Gastrocnemius medialis (tissue), 4 donors: ENCODE measurements at regions not wholly inside any gene's neighbourhood (a gene's known extent, or its start where the extent isn't known, plus 50 kb on each side); places are given as distances from the start of the nearest gene placed in this dataset.
A peak's percentile ranks its signal among the peaks of the same experiment; 100 is the strongest.

Experiments used
- ATAC-seq, 2 donors: fragments of 150-250 bp; one replicate each; pipeline ENCODE4 v1.9.1; 2016
- DNase-seq, 2 donors: peaks; one replicate each; pipeline ENCODE4 v3.0.0-alpha.2; 2019
- H3K27ac ChIP-seq, 4 donors: fragments of 200-600 bp; sonication (generic); 1 replicate in 1 of 4; 2 replicates in 3 of 4; pipeline ENCODE4 v1.5.1; 2016 to 2018; ENCODE audit warnings: mild to moderate bottlenecking in 2 of 4, moderate library complexity in 1 of 4
- H3K27me3 ChIP-seq, 3 donors: fragments of 200-600 bp; sonication (generic) in 2 of 3; 1 replicate in 1 of 3; 2 replicates in 2 of 3; pipeline versions ENCODE4 v1.5.1 to v1.6.0; 2016 to 2019; ENCODE audit warnings: mild to moderate bottlenecking in 1 of 3, moderate library complexity in 1 of 3
- H3K36me3 ChIP-seq, 2 donors: fragments of 200-600 bp; sonication (generic) in 1 of 2; one replicate each; pipeline ENCODE4 v1.5.1; 2017 to 2018
- H3K4me1 ChIP-seq, 2 donors: fragments of 200-600 bp; sonication (generic) in 1 of 2; one replicate each; pipeline ENCODE4 v1.5.1; 2016 to 2017; ENCODE audit warnings: mild to moderate bottlenecking in 2 of 2
- H3K4me3 ChIP-seq, 4 donors: fragments of 200-600 bp; sonication (generic) in 3 of 4; 1 replicate in 1 of 4; 2 replicates in 3 of 4; pipeline ENCODE4 v1.5.1; 2016 to 2019; ENCODE audit warnings: mild to moderate bottlenecking in 2 of 4
- H3K9me3 ChIP-seq, 3 donors: fragments of 200-600 bp; sonication (generic) in 2 of 3; 1 replicate in 1 of 3; 2 replicates in 2 of 3; pipeline ENCODE4 v1.5.1; 2016 to 2019
- POLR2A ChIP-seq, 2 donors: fragments of 450-650 bp; IDR thresholded peaks; one replicate each; pipeline ENCODE4 v1.6.1; 2017; ENCODE audit warnings: antibody characterized with exemption in 2 of 2, mild to moderate bottlenecking in 2 of 2, moderate library complexity in 2 of 2
- in situ Hi-C, 4 donors: fragments of 200-750 bp; cut with MboI; loops; one replicate each; pipeline versions ENCODE4 v1.15.0 to v1.8.0; 2017; ENCODE audit warnings: low sequenced_read_pairs in 4 of 4
- intact Hi-C: fragments of 100-400 bp; cut with DNase I; formaldehyde crosslinking; loops from one replicate; pipeline ENCODE4 v1.15.1; 2023; ENCODE audit warnings: low total_unique reads
- TF ChIP-seq, protein P1 (sequence below), 5 experiments: fragments of 450-650 bp in 3 of 5; fragments of 200-600 bp in 2 of 5; sonication (generic) in 2 of 5; IDR thresholded peaks in 4 of 5; conservative IDR thresholded peaks in 1 of 5; 1 replicate in 4 of 5; 2 replicates in 1 of 5; pipeline ENCODE4 v1.5.1; 2016 to 2019; ENCODE audit warnings: antibody characterized with exemption in 5 of 5, mild to moderate bottlenecking in 3 of 5, moderate library complexity in 3 of 5

GRCh38 chr11:16613262-16613511, 125.3 kb upstream of the C11orf58 start:
- H3K9me3 ChIP-seq = no peaks in the 10 kb centered on the region
- no peak for DNase-seq
- H3K27ac ChIP-seq = peak overlapping the region in 1 of 4 donors; percentile 50
- peak; percentile 16 to 17 for ATAC-seq
- intact Hi-C loops = loop anchor here (1.0 to 10.0 kb wide), 5 partner anchors 672 to 961 kb away; no protein-coding TSS in a partner anchor
- H3K27me3 ChIP-seq = peaks cover 0 to 10% (median 4%) of the 10 kb centered on the region in 3 donors
- TF ChIP-seq, protein P1, sequence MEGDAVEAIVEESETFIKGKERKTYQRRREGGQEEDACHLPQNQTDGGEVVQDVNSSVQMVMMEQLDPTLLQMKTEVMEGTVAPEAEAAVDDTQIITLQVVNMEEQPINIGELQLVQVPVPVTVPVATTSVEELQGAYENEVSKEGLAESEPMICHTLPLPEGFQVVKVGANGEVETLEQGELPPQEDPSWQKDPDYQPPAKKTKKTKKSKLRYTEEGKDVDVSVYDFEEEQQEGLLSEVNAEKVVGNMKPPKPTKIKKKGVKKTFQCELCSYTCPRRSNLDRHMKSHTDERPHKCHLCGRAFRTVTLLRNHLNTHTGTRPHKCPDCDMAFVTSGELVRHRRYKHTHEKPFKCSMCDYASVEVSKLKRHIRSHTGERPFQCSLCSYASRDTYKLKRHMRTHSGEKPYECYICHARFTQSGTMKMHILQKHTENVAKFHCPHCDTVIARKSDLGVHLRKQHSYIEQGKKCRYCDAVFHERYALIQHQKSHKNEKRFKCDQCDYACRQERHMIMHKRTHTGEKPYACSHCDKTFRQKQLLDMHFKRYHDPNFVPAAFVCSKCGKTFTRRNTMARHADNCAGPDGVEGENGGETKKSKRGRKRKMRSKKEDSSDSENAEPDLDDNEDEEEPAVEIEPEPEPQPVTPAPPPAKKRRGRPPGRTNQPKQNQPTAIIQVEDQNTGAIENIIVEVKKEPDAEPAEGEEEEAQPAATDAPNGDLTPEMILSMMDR (IDR thresholded peaks at IDR 0.05 in 4 of 5, conservative IDR thresholded peaks at IDR 0.05 in 1 of 5) = no peak
- no peak for TF ChIP-seq POLR2A (IDR thresholded peaks at IDR 0.05)
- peaks cover 0 to 6% of the 10 kb centered on the region in 2 donors for H3K4me1 ChIP-seq
- in situ Hi-C loops = loop anchor here (10.0 to 25.0 kb wide), 8 partner anchors 426 to 976 kb away; no protein-coding TSS in a partner anchor
- H3K4me3 ChIP-seq = peak overlapping the region; percentile 60 to 66 (median 64)
- H3K36me3 ChIP-seq = no peaks in the 10 kb centered on the region

GRCh38 chr11:16612566-16613261, 125.7 kb upstream of the C11orf58 start:
- intact Hi-C loops (loop anchor here (1.0 to 10.0 kb wide), 5 partner anchors 671 to 960 kb away; no protein-coding TSS in a partner anchor), in situ Hi-C loops (loop anchor here (10.0 to 25.0 kb wide), 8 partner anchors 425 to 975 kb away; no protein-coding TSS in a partner anchor)
- H3K27me3 ChIP-seq = peaks cover 0 to 10% (median 4%) of the 10 kb centered on the region in 3 donors
- H3K4me3 ChIP-seq = peak overlapping the region; percentile 60 to 66 (median 64)
- peak overlapping the region in 1 of 4 donors; percentile 50 for H3K27ac ChIP-seq
- DNase-seq = no peak
- no peaks in the 10 kb centered on the region for H3K36me3 ChIP-seq
- peaks cover 0 to 10% of the 10 kb centered on the region in 2 donors for H3K4me1 ChIP-seq
- H3K9me3 ChIP-seq = no peaks in the 10 kb centered on the region
- ATAC-seq = peak; percentile 20 to 39
- TF ChIP-seq, protein P1 (IDR thresholded peaks at IDR 0.05 in 4 of 5, conservative IDR thresholded peaks at IDR 0.05 in 1 of 5) = no peak
- TF ChIP-seq POLR2A (IDR thresholded peaks at IDR 0.05) = no peak

DNA sequence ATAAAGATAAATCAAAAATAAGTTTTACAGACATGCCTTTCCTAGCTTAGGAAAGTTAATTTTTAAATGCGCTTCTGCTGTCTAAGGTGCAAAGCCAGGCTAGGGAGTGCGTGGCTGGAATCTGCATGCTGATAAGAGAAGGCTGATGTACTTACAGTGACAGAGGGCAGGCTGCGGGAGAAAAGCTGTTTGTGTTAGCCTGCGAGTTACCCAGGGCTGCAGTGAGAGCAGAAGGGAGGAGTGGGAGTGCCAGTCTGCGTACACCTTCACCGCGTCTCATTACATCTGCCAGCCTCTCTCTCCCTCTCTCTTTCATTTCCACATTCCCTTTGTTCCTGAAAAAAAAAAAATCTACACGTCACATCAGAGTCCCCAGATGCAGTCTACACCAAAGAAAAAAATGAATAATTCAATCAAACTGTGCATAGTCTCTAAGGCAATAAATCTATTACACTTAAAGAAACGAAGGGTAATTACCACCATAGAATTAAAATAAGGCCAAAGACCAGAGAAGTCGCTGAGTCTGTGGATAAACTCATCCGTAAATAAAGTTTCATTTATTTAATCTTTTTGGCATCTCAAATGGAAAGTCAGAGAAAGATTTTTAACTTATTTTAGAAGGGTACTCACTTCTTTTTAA, 126.4 kb upstream of the C11orf58 start:
- no peaks in the 10 kb centered on the region for H3K9me3 ChIP-seq
- TF ChIP-seq, protein P1 (IDR thresholded peaks at IDR 0.05 in 4 of 5, conservative IDR thresholded peaks at IDR 0.05 in 1 of 5) = no peak
- TF ChIP-seq POLR2A (IDR thresholded peaks at IDR 0.05) = no peak
- no peaks in the 10 kb centered on the region for H3K36me3 ChIP-seq
- peaks cover 0 to 10% of the 10 kb centered on the region in 2 donors for H3K4me1 ChIP-seq
- H3K4me3 ChIP-seq = no peak overlapping the region
- in situ Hi-C loops (loop anchor here (10.0 to 25.0 kb wide), 8 partner anchors 425 to 975 kb away; no protein-coding TSS in a partner anchor), intact Hi-C loops (loop anchor here (5.0 to 10.0 kb wide), 3 partner anchors 797 to 960 kb away; no protein-coding TSS in a partner anchor)
- DNase-seq = no peak
- no peak overlapping the region for H3K27ac ChIP-seq
- ATAC-seq = no peak
- peaks cover 0 to 10% (median 4%) of the 10 kb centered on the region in 3 donors for H3K27me3 ChIP-seq

DNA sequence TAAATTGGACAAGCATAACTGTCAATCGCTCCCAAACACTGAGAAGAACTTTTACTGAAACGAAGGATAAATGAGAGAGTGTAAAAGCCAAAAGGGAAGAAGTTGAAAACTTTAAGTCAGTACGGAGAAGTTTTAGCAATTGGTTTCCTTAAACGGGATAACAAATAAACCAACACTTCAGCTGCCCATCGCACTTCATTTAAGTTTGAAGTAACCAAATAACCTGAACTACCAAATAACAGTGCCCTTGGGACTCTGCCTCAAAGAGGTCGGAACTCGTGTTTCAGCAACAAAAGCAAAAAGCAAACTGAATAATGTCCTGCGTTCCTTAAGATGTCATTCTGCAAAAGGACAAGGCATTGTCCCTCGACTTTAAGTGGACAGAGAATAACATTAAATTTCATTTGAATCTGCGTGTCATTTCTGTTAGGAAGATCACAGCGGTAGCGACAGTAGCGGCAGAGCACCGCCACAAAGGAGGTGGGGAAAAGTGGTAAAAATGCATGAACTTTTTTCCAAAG, 127.0 kb upstream of the C11orf58 start:
- ATAC-seq = no peak
- Histone ChIP-seq H3K36me3 (no peaks in the 10 kb centered on the region), H3K4me1 (peaks cover 0 to 10% of the 10 kb centered on the region in 2 donors), H3K27ac (no peak overlapping the region), H3K27me3 (peaks cover 0 to 10% (median 4%) of the 10 kb centered on the region in 3 donors), H3K9me3 (no peaks in the 10 kb centered on the region), H3K4me3 (no peak overlapping the region)
- in situ Hi-C loops (loop anchor here (10.0 to 25.0 kb wide), 8 partner anchors 424 to 974 kb away; no protein-coding TSS in a partner anchor), intact Hi-C loops (loop anchor here (5.0 to 10.0 kb wide), 3 partner anchors 797 to 959 kb away; no protein-coding TSS in a partner anchor)
- no peak for TF ChIP-seq POLR2A (IDR thresholded peaks at IDR 0.05)
- TF ChIP-seq, protein P1 (IDR thresholded peaks at IDR 0.05 in 4 of 5, conservative IDR thresholded peaks at IDR 0.05 in 1 of 5) = no peak
- no peak for DNase-seq
